PC-9 (cell line): ENCODE measurements at regions not wholly inside any gene's neighbourhood (a gene's known extent, or its start where the extent isn't known, plus 50 kb on each side); places are given as distances from the start of the nearest gene placed in this dataset.

Source experiments
- BruUV-seq: library from RNA; stranded (reverse); fragments of 400-500 nt; replicated peaks from 2 replicates; lab custom pipeline; 2021; lab: Mats Ljungman, UMichigan
- CTCF ChIA-PET: fragments of 300-600 bp; sonication (Branson Sonifier 250); formaldehyde crosslinking; loops from one replicate; lab custom pipeline; 2022; ENCODE audit warnings: antibody characterized with exemption; lab: Charles Lee
- POLR2A ChIA-PET: fragments of 300-600 bp; sonication (Branson Sonifier 250); formaldehyde crosslinking; loops from one replicate; lab custom pipeline; 2022; ENCODE audit warnings: antibody characterized with exemption; ENCODE audit not compliant: unreplicated experiment; lab: Charles Lee
- DNase-seq, 2 experiments: peaks; one replicate each; pipeline versions ENCODE4 v3.0.0 to v3.0.0-alpha.2; 2015 to 2022; ENCODE audit warnings: mixed read lengths in 1 of 2
- H2AFZ ChIP-seq: fragments of 200-600 bp; sonication (generic); 2 replicates; pipeline ENCODE4 v1.8.1; 2017; ENCODE audit warnings: antibody characterized with exemption
- H3F3A ChIP-seq: fragments of 200-600 bp; sonication (generic); 2 replicates; pipeline ENCODE4 v1.8.1; 2017; ENCODE audit warnings: antibody characterized with exemption, mild to moderate bottlenecking, low read depth; ENCODE audit not compliant: insufficient read depth
- H3K27ac ChIP-seq: fragments of 200-600 bp; sonication (generic); 2 replicates; pipeline ENCODE4 v1.6.1; 2016; ENCODE audit warnings: mixed run types
- H3K27me3 ChIP-seq: fragments of 200-600 bp; sonication (generic); 2 replicates; pipeline ENCODE4 v1.6.1; 2016; ENCODE audit warnings: low read depth, mixed run types; ENCODE audit not compliant: insufficient read depth
- H3K36me3 ChIP-seq: fragments of 200-600 bp; sonication (generic); 2 replicates; pipeline ENCODE4 v1.6.1; 2016; ENCODE audit warnings: low read depth, mixed run types
- H3K4me1 ChIP-seq: fragments of 200-600 bp; sonication (generic); replicated peaks from 2 replicates; pipeline ENCODE4 v1.6.1; 2016; ENCODE audit warnings: mixed run types; ENCODE audit not compliant: insufficient read depth
- H3K4me2 ChIP-seq: fragments of 200-600 bp; sonication (generic); 2 replicates; pipeline ENCODE4 v1.6.1; 2017; ENCODE audit warnings: mixed run types
- H3K4me3 ChIP-seq: fragments of 200-600 bp; sonication (generic); 2 replicates; pipeline ENCODE4 v1.6.1; 2016; ENCODE audit warnings: mixed run types
- H3K79me2 ChIP-seq: fragments of 200-600 bp; sonication (generic); 2 replicates; pipeline ENCODE4 v1.6.1; 2017; ENCODE audit warnings: low read depth, mixed run types
- H3K9me2 ChIP-seq: fragments of 200-600 bp; sonication (generic); 2 replicates; pipeline ENCODE4 v1.8.1; 2017; ENCODE audit warnings: mild to moderate bottlenecking; ENCODE audit not compliant: insufficient read depth
- H3K9me3 ChIP-seq: fragments of 200-600 bp; sonication (generic); 2 replicates; pipeline ENCODE4 v1.8.1; 2016; ENCODE audit warnings: low read depth; ENCODE audit not compliant: insufficient read depth
- H4K20me1 ChIP-seq: fragments of 200-600 bp; sonication (generic); 2 replicates; pipeline ENCODE4 v1.8.1; 2017; ENCODE audit not compliant: insufficient read depth
- CTCF ChIP-seq: fragments of 200-600 bp; sonication (generic); conservative IDR thresholded peaks from 2 replicates; pipeline ENCODE4 v1.6.1; 2017; ENCODE audit warnings: mixed run types, antibody characterized with exemption, mild to moderate bottlenecking, moderate library complexity
- EZH2 ChIP-seq: fragments of 200-600 bp; sonication (generic); IDR thresholded peaks from 2 replicates; pipeline ENCODE4 v1.8.0; 2017; ENCODE audit warnings: antibody characterized with exemption, low read depth
- intact Hi-C: fragments of 100-400 bp; cut with micrococcal nuclease; formaldehyde crosslinking; loops from one replicate; pipeline ENCODE4 v1.10.0; 2022; ENCODE audit not compliant: unreplicated experiment

- BruUV-seq = no TSS peak
- intact Hi-C loops = no loop called here
Measured at GRCh38 chr2:182553483-182553882, 126.6 kb upstream of the PDE1A start.

GRCh38 chr2:182554950-182555349, 128.1 kb upstream of the PDE1A start:
- no peak overlapping the region for H2AFZ ChIP-seq
- ChIA-PET POLR2A (no interaction called here), CTCF (no interaction called here)
- no peaks in the 10 kb centered on the region for H4K20me1 ChIP-seq
- no peak for DNase-seq
- H3K9me3 ChIP-seq = no peaks in the 10 kb centered on the region
- H3K36me3 ChIP-seq = no peaks in the 10 kb centered on the region
- no peak overlapping the region for H3K4me3 ChIP-seq
- H3K27me3 ChIP-seq = no peaks in the 10 kb centered on the region
- H3K4me2 ChIP-seq = no peak overlapping the region
- TF ChIP-seq EZH2 (no peak), CTCF (no peak)
- H3K4me1 ChIP-seq = no peaks in the 10 kb centered on the region
- H3K27ac ChIP-seq = no peak overlapping the region
- no peaks in the 10 kb centered on the region for H3F3A ChIP-seq
- H3K9me2 ChIP-seq = no peaks in the 10 kb centered on the region
- intact Hi-C loops = no loop called here
- no peaks in the 10 kb centered on the region for H3K79me2 ChIP-seq
- BruUV-seq = no TSS peak

More at GRCh38 chr2:182553483-182553882, 126.6 kb upstream of the PDE1A start:
- Histone ChIP-seq H3K27me3 (no peaks in the 10 kb centered on the region), H3K4me2 (no peak overlapping the region), H3K9me2 (no peaks in the 10 kb centered on the region), H4K20me1 (no peaks in the 10 kb centered on the region), H3K4me1 (no peaks in the 10 kb centered on the region), H3K36me3 (no peaks in the 10 kb centered on the region), H3K79me2 (no peaks in the 10 kb centered on the region), H3K27ac (no peak overlapping the region), H3F3A (no peaks in the 10 kb centered on the region), H3K9me3 (no peaks in the 10 kb centered on the region), H2AFZ (peak overlapping the region; percentile 4), H3K4me3 (no peak overlapping the region)
- ChIA-PET CTCF (no interaction called here), POLR2A (no interaction called here)
- TF ChIP-seq CTCF (no peak), EZH2 (no peak)
- DNase-seq = no peak

GRCh38 chr2:182558564-182558963, 131.7 kb upstream of the PDE1A start:
- H3K79me2 ChIP-seq = no peaks in the 10 kb centered on the region
- H3K4me3 ChIP-seq = no peak overlapping the region
- no peak overlapping the region for H2AFZ ChIP-seq
- no peak overlapping the region for H3K27ac ChIP-seq
- ChIA-PET POLR2A (no interaction called here), CTCF (no interaction called here)
- TF ChIP-seq EZH2 = no peak
- no peak for TF ChIP-seq CTCF
- no peaks in the 10 kb centered on the region for H3K36me3 ChIP-seq
- no TSS peak for BruUV-seq
- no peak overlapping the region for H3K4me2 ChIP-seq
- H3K9me2 ChIP-seq = no peaks in the 10 kb centered on the region
- intact Hi-C loops = no loop called here
- H3F3A ChIP-seq = no peaks in the 10 kb centered on the region
- H3K4me1 ChIP-seq = no peaks in the 10 kb centered on the region
- DNase-seq = no peak
- H4K20me1 ChIP-seq = no peaks in the 10 kb centered on the region
- H3K9me3 ChIP-seq = no peaks in the 10 kb centered on the region
- H3K27me3 ChIP-seq = no peaks in the 10 kb centered on the region
